AG09309 (cell line): ENCODE measurements at regions not wholly inside any gene's neighbourhood (a gene's known extent, or its start where the extent isn't known, plus 50 kb on each side); places are given as distances from the start of the nearest gene placed in this dataset.

Experiments
- DNase-seq: peaks from one replicate; pipeline ENCODE4 v3.0.0-alpha.2; 2010; ENCODE audit warnings: low read depth
- H3K4me3 ChIP-seq: 2 replicates; pipeline ENCODE4 v1.5.1; 2011; ENCODE audit warnings: mild to moderate bottlenecking, low read depth, low read length, moderate library complexity; ENCODE audit not compliant: control insufficient read depth
- CTCF ChIP-seq: IDR thresholded peaks from 2 replicates; pipeline ENCODE4 v1.5.1; 2011; ENCODE audit warnings: mild to moderate bottlenecking, low read depth, low read length, inconsistent platforms; ENCODE audit not compliant: insufficient read depth, control insufficient read depth; ENCODE audit errors: missing control alignments

GRCh38 chr22:27308513-27308912 is 493.0 kb downstream of the MN1 start:
- TF ChIP-seq CTCF: no peak
- H3K4me3 ChIP-seq: no peak overlapping the region
- DNase-seq: no peak

GRCh38 chr22:27309697-27310096 is 491.9 kb downstream of the MN1 start:
- H3K4me3 ChIP-seq: no peak overlapping the region
- no peak for TF ChIP-seq CTCF
- DNase-seq: no peak

DNA sequence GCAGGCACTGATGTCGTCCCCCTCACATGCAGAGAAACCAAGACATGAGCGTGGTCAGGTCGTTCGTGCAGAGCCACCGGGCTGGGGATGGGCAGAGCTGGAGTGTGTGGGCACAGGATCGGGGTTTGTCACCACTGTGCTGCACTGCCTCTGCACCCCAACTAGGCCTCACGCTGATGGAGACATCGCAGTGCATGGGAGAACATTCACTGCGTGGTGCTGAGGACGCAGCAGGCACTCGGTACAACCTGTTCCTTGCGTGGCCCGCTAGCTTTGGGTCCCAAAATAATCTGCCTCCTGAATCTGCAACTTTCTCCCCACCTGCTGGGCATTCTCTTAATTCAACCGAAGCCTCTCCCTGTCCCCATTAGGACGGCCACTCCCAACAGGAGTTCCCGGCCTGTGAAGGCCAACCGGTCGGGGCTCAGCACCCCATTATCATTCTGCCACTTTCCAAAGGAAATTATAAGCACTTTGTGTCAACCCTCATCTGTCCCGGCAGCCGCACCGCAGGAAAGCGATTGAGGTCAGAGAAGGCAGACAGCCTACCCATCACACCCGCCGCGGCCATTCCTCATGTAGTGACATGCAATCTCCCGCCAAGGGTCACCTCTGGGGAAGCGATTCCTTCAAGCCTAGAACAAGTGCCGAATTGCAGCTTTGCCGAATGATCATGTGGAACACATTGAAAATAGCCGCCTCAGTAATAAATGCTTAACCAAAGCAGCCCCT is 490.4 kb downstream of the MN1 start:
- no peak for DNase-seq
- no peak overlapping the region for H3K4me3 ChIP-seq
- no peak for TF ChIP-seq CTCF

GRCh38 chr22:27311698-27312550 is 489.6 kb downstream of the MN1 start:
- TF ChIP-seq CTCF: no peak
- no peak for DNase-seq
- no peak overlapping the region for H3K4me3 ChIP-seq

- no peak for DNase-seq
- no peak overlapping the region for H3K4me3 ChIP-seq
- TF ChIP-seq CTCF: no peak
Measured at GRCh38 chr22:27312565-27312964, 489.0 kb downstream of the MN1 start.

GRCh38 chr22:27312966-27313855 is 488.3 kb downstream of the MN1 start:
- TF ChIP-seq CTCF: no peak
- no peak for DNase-seq
- no peak overlapping the region for H3K4me3 ChIP-seq
